UCSD-AML1 (cell line): ENCODE measurements at regions not wholly inside any gene's neighbourhood (a gene's known extent, or its start where the extent isn't known, plus 50 kb on each side); places are given as distances from the start of the nearest gene placed in this dataset.

Experiments used
- DNase-seq: peaks from one replicate; lab custom pipeline; 2025; ENCODE audit not compliant: unreplicated experiment; lab: John Stamatoyannopoulos, UW

GRCh38 chr12:92290350-92290695 lies 144.7 kb upstream of the BTG1 start:
- no peak for DNase-seq

DNA sequence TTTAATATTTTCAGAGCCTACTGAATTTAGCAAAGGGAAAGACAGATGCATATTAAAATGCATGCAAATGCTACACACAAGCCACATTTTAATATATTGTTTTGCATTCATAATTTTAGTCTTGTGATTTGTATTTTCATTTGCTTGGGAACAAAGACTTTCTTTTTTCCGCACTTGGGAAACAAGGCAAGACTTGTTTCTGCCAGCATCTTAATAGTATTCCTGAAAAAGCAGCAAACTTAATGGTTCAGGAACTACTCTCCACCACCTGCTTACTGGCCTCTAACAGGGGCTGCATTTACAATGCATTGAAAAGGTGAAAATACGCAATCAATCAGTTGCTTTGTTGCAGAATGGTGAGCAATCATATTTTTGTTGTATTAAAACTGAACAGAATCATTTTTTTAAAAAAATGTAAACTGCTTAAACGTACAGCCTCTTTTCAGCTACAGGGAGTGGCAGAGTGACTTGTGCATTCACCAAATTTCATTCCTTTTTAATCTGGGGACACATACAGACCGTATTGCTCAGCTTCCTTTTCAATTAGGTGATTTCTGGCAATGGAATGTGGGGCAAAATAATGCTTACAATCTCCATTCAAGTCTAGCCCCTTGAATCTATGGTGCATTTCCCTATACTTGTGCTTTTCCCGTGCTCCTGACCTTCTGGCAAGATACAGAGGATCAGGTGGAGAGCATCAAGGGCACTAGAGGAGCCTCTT lies 144.1 kb upstream of the BTG1 start:
- no peak for DNase-seq

- DNase-seq: no peak
Observed at GRCh38 chr12:92288561-92288960, 142.9 kb upstream of the BTG1 start.

GRCh38 chr12:92278378-92278828 lies 132.8 kb upstream of the BTG1 start:
- no peak for DNase-seq

- DNase-seq: no peak
Observed at GRCh38 chr12:92277795-92278194, 132.1 kb upstream of the BTG1 start.

DNA sequence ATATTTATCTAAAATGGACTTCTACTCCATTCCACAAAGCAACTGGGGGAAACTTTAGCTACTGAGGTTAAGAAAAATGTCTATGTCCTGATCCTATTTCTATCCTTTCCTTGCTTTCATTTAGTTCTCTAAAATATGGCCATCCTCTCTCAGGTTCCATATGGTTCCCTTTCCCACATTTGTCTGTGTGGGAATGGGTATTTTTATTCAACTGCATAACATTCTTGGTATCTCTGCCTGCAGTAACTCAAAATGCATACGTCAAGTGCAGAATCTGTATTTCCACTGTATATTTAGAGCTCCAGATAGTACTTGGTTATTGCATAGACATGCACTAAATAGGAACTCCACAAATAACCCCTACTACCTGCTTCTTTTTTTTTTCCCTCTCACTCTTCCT lies 130.6 kb upstream of the BTG1 start:
- DNase-seq: no peak

DNA sequence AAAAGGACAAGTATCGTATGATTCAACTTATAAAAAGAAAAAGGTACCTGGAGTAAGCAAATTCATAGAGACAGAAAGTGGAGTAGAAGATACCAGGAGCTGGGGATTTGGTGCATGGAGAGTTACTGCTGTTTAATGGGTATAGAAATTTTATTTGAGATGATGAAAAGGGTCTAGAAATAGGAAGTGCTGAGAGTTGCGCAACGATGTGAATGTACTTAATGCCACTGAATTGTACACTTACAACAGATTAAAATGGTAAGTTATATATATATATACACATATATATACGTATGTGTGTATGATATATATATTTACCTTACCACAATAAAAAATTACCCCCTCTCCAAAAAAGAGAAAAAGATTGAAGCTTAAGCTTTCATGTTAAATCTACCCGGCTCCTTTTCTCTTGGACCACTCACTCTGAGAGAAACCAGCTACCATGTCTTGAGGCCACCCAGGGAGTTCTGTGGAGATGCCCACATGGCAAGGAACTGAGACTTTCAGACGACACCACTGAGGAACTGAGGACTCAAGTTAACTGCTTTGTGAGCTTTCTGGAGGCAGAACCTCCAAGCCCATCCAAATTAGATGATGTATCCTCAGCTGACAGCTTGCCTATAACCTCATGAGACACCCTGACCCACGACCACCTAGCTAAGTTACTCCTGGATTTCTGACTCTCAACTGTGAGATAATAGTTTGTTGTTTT lies 130.0 kb upstream of the BTG1 start:
- no peak for DNase-seq

DNA sequence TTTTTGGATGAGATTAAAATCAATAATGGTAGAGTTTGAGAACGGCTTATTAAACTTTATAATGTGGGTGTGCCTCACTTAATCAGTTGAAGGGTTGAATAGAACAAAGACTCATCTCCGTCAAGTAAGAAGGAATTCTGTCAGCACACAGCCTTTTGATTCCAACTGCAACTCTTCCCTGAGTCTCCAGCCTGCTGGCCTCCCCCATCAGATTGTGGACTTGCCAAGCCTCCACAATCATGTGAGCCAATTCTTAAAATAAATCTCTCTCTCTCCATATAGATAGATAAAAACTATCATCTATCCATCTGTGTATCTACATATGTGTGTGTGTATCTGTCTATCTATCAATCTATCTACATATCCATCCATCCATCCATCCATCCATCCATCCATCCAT lies 127.4 kb upstream of the BTG1 start:
- DNase-seq: no peak

GRCh38 chr12:92272061-92272964 lies 126.7 kb upstream of the BTG1 start:
- no peak for DNase-seq

DNA sequence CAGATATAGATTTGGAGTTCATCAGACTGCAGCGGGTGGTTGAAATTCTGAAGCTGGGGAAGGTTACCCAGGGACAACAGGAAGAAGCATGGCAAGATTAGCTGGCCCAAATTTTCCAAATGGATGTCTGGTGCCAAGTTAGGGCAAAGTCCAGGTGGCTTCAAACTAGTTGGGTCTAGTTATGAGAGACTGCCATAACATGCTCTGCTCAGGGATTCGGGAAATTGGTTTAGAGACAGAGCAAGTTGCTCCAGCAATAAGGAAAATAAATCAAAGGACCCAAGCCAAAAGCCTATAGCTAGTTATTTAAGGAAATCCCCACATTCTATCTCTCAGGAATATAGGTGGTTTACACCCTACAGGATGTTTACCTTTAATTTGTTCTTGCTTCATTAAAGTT lies 125.7 kb upstream of the BTG1 start:
- DNase-seq: no peak

DNA sequence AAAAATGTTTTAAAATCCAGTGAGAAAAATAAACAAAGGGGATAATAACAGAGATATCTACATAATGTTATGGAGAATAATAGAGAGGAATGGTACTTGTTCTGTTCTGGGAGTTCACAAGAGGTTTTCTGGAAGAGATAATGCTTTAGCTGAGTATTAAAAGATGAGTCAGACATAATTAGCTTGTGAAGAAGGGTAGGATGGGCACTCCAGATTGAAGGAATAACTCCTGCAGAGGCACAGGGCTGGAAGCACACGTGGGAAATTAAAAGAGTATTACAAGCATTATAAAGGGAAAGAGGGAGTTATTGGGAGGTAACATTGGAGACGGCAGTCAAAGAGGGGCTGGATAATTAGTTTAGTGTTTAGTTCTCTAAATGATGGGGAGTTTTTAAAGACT lies 124.9 kb upstream of the BTG1 start:
- no peak for DNase-seq

DNA sequence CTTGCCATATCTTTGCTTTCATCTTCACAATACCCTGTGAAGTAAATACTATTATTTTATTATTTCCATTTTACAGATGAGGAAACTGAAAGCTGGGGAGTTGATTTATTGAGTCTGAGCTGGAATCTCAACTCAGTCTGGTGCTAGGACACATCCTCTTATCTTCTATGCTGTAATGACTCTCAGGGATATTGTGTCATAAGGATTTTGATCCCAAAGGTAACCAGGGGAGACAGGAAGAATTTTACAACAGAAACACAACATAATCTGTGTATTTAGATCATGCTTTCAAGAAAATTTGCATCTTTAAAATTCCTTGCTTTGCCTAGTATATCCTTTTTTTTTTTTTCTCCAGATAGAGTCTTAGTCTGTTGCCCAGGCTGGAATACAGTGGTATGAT lies 123.3 kb upstream of the BTG1 start:
- DNase-seq: no peak

DNA sequence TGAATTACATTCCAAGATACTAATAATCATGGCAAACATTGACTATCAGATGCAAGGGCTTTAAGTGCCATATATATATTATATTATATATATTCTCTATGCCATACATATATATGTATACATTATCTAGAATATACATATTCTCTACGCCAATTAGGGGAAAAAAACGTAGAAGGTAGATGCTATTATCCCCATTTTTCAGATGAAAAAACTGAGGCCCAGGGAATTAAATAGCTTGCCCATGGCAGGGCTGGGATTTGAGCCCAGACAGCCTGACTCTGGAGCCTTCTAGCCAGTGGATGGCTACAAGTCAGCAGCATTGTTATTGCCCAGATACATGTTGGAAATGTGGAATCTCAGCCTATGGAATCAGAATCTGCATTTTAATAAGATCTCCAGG lies 116.0 kb upstream of the BTG1 start:
- no peak for DNase-seq

- no peak for DNase-seq
Observed at GRCh38 chr12:92261071-92261470, 115.4 kb upstream of the BTG1 start.

DNA sequence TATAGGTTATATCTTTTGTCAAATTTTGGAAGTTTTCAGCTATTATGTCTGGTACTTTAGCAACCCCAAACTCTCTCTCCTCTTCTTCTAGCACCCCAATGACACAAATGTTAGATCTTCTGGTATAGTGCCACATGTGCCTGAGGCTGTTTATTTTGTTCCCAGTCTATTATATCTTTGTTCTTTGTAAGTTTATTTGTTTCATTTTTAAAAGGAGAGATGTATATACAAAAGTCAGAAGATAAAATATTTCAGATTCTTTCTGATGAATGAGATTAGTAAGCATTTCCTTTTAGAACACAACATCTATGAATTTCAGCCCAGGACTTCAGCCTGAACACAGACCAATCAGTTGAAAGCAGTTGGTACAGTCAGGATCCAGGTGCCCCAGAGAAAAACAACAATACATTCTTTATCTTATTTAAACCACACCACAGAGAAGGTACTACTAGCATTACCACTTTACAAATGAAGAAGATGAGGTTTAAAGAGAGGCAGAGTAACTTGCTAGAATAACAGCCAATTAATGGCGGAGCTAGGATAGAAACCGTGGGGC lies 114.1 kb upstream of the BTG1 start:
- DNase-seq: no peak

DNA sequence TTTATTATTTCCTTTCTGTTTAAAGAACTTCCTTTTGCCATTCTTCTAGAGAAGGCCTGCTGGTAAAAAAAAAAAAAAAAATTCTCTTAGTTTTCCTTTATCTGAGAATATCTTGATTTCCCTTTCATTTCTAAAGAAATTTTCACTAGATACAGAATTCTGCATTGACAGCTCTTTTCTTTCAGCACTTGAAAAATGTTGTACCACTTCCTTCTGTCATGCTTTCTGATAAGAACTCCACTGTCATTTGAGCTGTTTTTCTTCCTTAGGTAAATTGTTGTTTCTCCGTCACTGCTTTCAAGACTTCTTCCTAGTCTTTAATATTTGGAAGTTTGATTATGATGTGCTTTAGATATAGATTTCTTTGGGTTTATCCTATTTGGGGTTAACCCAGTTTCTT lies 113.6 kb upstream of the BTG1 start:
- no peak for DNase-seq

GRCh38 chr12:92257261-92257660 lies 111.6 kb upstream of the BTG1 start:
- no peak for DNase-seq

- DNase-seq: no peak
Observed at GRCh38 chr12:92255741-92256140, 110.1 kb upstream of the BTG1 start.

- no peak for DNase-seq
Observed at GRCh38 chr12:92253301-92253700, 107.7 kb upstream of the BTG1 start.

DNA sequence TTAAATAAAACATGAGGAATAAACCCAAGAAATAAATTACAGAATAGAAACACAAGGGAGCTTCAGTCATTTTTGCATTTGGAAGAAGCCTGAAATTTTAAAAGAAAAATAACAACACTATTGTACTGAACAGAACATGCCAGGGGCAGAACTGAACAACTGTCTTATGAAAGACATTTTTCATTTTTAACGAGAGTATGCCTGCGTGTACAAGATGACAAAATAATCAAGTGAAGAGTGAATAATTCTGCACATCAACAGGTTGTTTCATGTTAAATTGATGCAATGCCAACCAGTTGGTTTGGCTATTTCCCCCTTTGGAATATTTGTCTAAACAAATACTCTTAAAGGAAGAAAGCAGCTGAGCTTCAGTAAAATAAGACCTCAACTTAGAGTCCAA lies 103.3 kb upstream of the BTG1 start:
- no peak for DNase-seq

GRCh38 chr12:92244036-92244435 lies 98.4 kb upstream of the BTG1 start:
- no peak for DNase-seq

DNA sequence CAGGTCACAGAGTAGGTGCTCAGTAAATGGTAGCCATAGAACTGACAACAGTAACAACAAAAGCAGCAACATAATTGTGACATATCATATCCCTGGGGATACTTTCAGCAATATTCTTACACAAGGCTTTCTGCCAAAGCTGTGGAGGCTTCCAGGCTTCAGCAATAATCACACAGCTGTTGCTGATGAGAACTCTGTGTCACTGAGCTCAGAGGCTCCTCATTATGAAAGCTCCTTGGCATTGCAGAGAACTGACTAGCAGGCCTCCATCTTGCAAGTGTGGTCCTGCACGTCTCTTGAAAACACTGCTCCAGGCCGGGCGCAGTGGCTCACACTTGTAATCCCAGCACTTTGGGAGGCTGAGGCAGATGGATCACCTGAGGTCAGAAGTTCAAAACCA lies 97.3 kb upstream of the BTG1 start:
- DNase-seq: no peak
